ENCODE measurements at regions not wholly inside any gene's neighbourhood (a gene's known extent, or its start where the extent isn't known, plus 50 kb on each side); places are given as distances from the start of the nearest gene placed in this dataset.
"Not testable (repeated sequence)": the region's sequence is repeated elsewhere in the genome, so short reads cannot be mapped to it uniquely, and the experiment has no call there.

- no peak for DNase-seq
Measured at GRCh38 chr2:7693246-7694075, 776.2 kb downstream of the RNF144A start.

- no peak for DNase-seq
Measured at GRCh38 chr2:7694076-7694985, 777.1 kb downstream of the RNF144A start.

GRCh38 chr2:7696556-7696955 lies 779.3 kb downstream of the RNF144A start:
- DNase-seq = not testable (repeated sequence)

- DNase-seq = no peak
Measured at GRCh38 chr2:7697052-7697451, 779.8 kb downstream of the RNF144A start.

- DNase-seq = no peak
Measured at GRCh38 chr2:7701791-7702190, 784.6 kb downstream of the RNF144A start.

GRCh38 chr2:7703048-7703447 lies 785.8 kb downstream of the RNF144A start:
- no peak for DNase-seq

- no peak for DNase-seq
Measured at GRCh38 chr2:7703543-7704144, 786.4 kb downstream of the RNF144A start.

GRCh38 chr2:7704296-7704865 lies 787.2 kb downstream of the RNF144A start:
- no peak for DNase-seq

GRCh38 chr2:7706791-7707190 lies 789.6 kb downstream of the RNF144A start:
- no peak for DNase-seq

- no peak for DNase-seq
Measured at GRCh38 chr2:7707723-7708122, 790.5 kb downstream of the RNF144A start.

GRCh38 chr2:7709907-7710306 lies 792.7 kb downstream of the RNF144A start:
- no peak for DNase-seq

GRCh38 chr2:7711167-7711566 lies 794.0 kb downstream of the RNF144A start:
- no peak for DNase-seq

- DNase-seq = no peak
Measured at GRCh38 chr2:7719876-7720275, 802.7 kb downstream of the RNF144A start.

GRCh38 chr2:7721413-7721995 lies 804.3 kb downstream of the RNF144A start:
- DNase-seq = no peak

GRCh38 chr2:7722212-7722910 lies 805.1 kb downstream of the RNF144A start:
- DNase-seq = no peak

- no peak for DNase-seq
Measured at GRCh38 chr2:7724336-7724735, 807.1 kb downstream of the RNF144A start.

- no peak for DNase-seq
Measured at GRCh38 chr2:7725171-7725849, 808.1 kb downstream of the RNF144A start.

- DNase-seq = no peak
Measured at GRCh38 chr2:7725850-7726242, 808.6 kb downstream of the RNF144A start.

GRCh38 chr2:7726989-7727388 lies 809.8 kb downstream of the RNF144A start:
- no peak for DNase-seq

GRCh38 chr2:7728388-7728787 lies 811.2 kb downstream of the RNF144A start:
- no peak for DNase-seq

- DNase-seq = no peak
Measured at GRCh38 chr2:7730449-7730848, 813.2 kb downstream of the RNF144A start.
